RWPE1 (cell line): ENCODE measurements at regions not wholly inside any gene's neighbourhood (a gene's known extent, or its start where the extent isn't known, plus 50 kb on each side); places are given as distances from the start of the nearest gene placed in this dataset.

Experiments used
- CTCF ChIA-PET: fragments of 350-600 bp; sonication (Branson Sonifier 250); formaldehyde crosslinking; extraction: SDS; loops from one replicate; lab custom pipeline; 2021; lab: Yijun Ruan, JAX
- POLR2A ChIA-PET: fragments of 400-600 bp; formaldehyde crosslinking; extraction: SDS; loops from one replicate; lab custom pipeline; 2020; ENCODE audit warnings: antibody characterized with exemption; ENCODE audit not compliant: low non-redundant PET; lab: Yijun Ruan, JAX
- DNase-seq: peaks from one replicate; pipeline ENCODE4 v3.0.0; 2012; ENCODE audit warnings: low spot score
- H3K27ac ChIP-seq: fragments of 450-650 bp; 2 replicates; pipeline ENCODE4 v1.5.1; 2017
- TF ChIP-seq, protein P1 (sequence below): fragments of 450-650 bp; conservative IDR thresholded peaks from 2 replicates; pipeline ENCODE4 v1.5.1; 2017; ENCODE audit warnings: low read depth, mild to moderate bottlenecking

DNA sequence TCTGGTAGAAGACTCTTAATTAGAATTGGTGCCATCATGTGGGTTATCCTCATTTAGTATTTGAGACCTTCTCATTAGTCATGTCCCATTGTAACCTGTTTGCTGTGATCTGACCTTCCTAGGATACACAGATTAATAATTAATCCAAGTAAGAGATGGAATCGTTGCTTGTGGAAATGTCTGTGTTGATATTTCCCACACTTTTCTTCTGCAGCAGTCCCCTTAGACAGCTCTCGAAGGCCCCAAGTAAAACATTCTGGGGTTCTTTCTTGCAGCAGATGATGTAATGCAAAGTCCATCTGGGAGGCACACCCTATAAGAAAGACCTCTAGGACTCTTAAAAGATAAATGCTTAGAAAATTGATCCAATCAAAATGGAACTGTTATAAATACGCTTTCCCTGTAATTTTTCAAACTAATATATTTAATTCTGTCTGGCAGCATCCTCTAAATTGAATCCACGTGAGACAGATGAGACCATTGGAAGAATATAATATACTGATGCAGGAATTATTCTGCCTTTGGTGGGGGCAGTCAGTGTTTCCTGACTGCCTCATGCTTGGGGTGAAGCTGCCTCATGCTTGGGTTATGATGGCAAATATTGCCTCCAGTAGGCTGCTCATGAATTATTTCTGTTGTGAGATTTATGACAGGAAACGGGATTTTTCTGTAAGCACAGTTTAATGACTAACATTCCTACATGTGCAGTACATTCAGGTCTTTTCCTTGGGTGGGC is 54.5 kb upstream of the ARMC2 start:
- no peak for DNase-seq
- ChIA-PET POLR2A (no interaction called here), CTCF (no interaction called here)
- TF ChIP-seq, protein P1, sequence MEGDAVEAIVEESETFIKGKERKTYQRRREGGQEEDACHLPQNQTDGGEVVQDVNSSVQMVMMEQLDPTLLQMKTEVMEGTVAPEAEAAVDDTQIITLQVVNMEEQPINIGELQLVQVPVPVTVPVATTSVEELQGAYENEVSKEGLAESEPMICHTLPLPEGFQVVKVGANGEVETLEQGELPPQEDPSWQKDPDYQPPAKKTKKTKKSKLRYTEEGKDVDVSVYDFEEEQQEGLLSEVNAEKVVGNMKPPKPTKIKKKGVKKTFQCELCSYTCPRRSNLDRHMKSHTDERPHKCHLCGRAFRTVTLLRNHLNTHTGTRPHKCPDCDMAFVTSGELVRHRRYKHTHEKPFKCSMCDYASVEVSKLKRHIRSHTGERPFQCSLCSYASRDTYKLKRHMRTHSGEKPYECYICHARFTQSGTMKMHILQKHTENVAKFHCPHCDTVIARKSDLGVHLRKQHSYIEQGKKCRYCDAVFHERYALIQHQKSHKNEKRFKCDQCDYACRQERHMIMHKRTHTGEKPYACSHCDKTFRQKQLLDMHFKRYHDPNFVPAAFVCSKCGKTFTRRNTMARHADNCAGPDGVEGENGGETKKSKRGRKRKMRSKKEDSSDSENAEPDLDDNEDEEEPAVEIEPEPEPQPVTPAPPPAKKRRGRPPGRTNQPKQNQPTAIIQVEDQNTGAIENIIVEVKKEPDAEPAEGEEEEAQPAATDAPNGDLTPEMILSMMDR = no peak
- H3K27ac ChIP-seq = no peak overlapping the region

DNA sequence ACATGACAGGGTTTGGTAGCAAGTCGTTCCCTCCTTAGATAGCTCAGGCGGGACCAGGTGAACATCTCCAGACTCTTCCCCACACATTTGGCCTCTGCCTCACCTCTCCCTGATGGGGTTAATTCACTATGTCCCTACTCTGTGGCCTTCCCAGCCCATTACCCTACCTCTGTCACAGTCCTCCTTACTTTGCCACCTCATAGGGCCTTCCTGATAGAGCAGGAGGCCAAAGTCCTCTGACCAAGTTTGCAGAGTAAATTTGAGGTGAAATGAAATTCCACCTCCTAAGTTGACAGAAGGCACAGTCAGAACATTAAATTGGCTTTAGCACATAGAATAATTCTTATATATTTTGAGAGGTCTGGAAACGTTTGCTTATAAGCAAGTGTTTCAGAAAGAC is 53.1 kb upstream of the ARMC2 start:
- H3K27ac ChIP-seq = no peak overlapping the region
- TF ChIP-seq, protein P1 = no peak
- CTCF ChIA-PET = no interaction called here
- POLR2A ChIA-PET = no interaction called here
- no peak for DNase-seq

DNA sequence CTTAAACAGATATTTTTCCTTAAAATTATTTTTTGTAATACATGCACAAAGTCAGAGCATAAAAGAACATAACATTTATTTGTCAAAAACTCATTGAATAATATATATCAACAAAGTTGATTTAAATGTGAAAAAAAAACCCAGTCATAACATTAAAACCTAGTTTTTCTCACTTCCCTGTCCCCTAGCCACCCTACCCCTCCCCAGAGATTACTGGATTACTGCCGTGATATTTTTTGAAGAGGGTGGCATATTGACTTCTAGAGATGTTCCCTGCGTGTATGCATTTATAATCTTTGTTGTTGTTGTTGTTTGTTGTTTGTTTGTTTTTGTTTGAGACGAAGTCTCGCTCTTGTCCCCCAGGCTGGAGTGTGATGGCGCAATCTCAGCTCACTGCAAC is 52.4 kb upstream of the ARMC2 start:
- CTCF ChIA-PET = no interaction called here
- POLR2A ChIA-PET = no interaction called here
- H3K27ac ChIP-seq = no peak overlapping the region
- TF ChIP-seq, protein P1 = no peak
- DNase-seq = no peak

DNA sequence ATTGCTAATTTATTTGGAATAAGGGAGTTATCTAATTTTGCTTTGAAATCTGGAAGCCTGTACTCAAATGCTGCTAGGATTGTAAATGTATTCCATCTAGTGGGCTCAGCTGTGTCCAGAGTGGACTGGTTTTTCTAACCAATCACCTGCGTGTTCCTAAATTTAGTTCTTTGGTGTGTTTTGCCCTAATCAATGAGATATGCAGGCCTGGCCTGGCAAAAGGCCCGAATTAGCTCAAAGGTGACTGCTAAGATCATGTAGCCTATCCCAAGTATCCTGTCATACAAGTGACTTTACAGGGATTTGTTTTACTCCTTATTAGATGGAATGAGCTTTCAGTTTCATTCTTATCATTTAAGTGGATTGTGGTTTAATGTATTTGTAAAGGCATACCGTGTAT is 51.3 kb upstream of the ARMC2 start:
- CTCF ChIA-PET = no interaction called here
- TF ChIP-seq, protein P1 = no peak

DNA sequence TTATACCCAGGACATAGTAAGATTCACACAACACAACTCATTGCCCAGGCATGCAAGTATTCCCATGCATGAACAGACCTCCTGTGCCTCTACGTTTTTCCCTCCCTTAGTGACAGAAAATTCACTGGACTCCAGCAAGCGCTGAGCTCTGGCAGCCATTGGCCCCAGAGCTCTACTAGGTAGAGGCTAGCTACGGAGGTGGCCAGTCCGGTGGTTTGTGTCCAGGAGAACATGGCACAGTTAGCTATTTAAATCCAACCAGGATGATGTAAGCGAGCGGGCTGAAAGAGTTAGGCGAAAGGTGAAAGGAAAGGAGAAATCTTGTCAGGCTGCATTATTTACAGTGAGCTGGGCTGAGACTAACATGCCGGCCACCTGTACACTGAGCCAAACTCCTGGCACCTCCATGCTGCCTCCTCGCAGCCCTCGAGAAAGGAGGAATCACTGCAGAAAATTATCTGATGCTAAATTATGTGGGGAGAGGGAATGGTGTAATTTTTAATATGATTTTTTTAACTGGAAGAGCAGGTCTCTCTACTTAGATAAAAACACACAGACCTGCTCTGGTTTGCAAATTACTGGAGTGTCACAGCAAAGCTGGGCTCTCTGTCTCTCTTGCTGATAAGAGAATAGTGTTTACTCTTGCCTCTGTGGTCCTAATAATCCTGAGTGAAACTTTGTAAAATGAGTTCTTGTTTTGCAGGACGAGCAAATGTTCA is 50.1 kb upstream of the ARMC2 start:
- no peak for DNase-seq
- H3K27ac ChIP-seq = no peak overlapping the region
- TF ChIP-seq, protein P1 = no peak
- CTCF ChIA-PET = interaction anchor here (0.6 kb wide), 3 partner anchors 104 to 364 kb away, joined by 3 to 4 read pairs (median 3); no protein-coding TSS in a partner anchor
- POLR2A ChIA-PET = no interaction called here

More for the DNA sequence above, 51.3 kb upstream of the ARMC2 start:
- H3K27ac ChIP-seq = no peak overlapping the region
- POLR2A ChIA-PET = no interaction called here
- no peak for DNase-seq
